ENCODE measurements at regions not wholly inside any gene's neighbourhood (a gene's known extent, or its start where the extent isn't known, plus 50 kb on each side); places are given as distances from the start of the nearest gene placed in this dataset.

GRCh38 chr10:46220187-46220586 is 66.6 kb upstream of the ANTXRL start:
- TF ChIP-seq ZNF274 (IDR thresholded peaks at IDR 0.05; ENCODE audit: low read depth, low read length) (no peak), YY1 (IDR thresholded peaks at IDR 0.05; ENCODE audit: insufficient read depth, insufficient read length) (no peak), SUZ12 (IDR thresholded peaks at IDR 0.05; ENCODE audit: extremely low read depth, insufficient read depth, insufficient read length) (no peak)
